PFSK-1 (cell line): ENCODE measurements at regions not wholly inside any gene's neighbourhood (a gene's known extent, or its start where the extent isn't known, plus 50 kb on each side); places are given as distances from the start of the nearest gene placed in this dataset.

Source experiments
- POLR2AphosphoS5 ChIP-seq: IDR thresholded peaks from 2 replicates; pipeline ENCODE4 v1.6.1; 2012; ENCODE audit warnings: low read depth, mild to moderate bottlenecking, control low read depth, low read length, moderate library complexity
- SIN3A ChIP-seq: IDR thresholded peaks from 2 replicates; pipeline ENCODE4 v1.6.1; 2012; ENCODE audit warnings: mild to moderate bottlenecking, low read length, moderate library complexity, borderline replicate concordance; ENCODE audit not compliant: insufficient read depth
- TAF1 ChIP-seq: IDR thresholded peaks from 2 replicates; pipeline ENCODE4 v1.6.1; 2012; ENCODE audit warnings: low read length, control low read depth, borderline replicate concordance; ENCODE audit not compliant: insufficient read depth
- TF ChIP-seq, protein P1 (sequence below), 2 experiments: IDR thresholded peaks; 2 replicates each; pipeline versions ENCODE4 v1.6.1 to v1.8.0; 2011 to 2012; ENCODE audit warnings: low read depth in 2 of 2, low read length in 2 of 2, control low read depth in 1 of 2, inconsistent platforms in 1 of 2, mild to moderate bottlenecking in 1 of 2, moderate library complexity in 1 of 2; ENCODE audit not compliant: insufficient read depth in 1 of 2

DNA sequence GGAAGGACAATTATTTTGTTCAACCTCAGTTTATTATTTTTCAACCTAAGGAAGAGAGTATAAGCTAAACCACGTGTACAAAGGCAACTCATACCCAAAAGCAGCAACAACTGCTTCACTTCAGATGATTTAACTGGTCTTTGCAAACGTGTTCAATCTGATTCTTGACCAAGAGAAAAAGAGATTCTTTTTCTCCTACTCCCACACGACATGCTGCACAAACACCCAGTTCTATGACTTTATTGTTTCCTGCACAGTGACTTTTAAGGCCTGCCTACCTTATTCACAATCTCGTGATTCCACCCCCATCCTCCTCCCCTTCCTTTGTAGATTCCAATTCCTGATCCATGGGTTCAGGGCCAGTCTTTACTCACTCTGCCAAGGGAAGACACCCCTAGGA, 1394.8 kb upstream of the ZEB2 start:
- TF ChIP-seq POLR2AphosphoS5, result no peak
- no peak for TF ChIP-seq TAF1
- TF ChIP-seq, protein P1, sequence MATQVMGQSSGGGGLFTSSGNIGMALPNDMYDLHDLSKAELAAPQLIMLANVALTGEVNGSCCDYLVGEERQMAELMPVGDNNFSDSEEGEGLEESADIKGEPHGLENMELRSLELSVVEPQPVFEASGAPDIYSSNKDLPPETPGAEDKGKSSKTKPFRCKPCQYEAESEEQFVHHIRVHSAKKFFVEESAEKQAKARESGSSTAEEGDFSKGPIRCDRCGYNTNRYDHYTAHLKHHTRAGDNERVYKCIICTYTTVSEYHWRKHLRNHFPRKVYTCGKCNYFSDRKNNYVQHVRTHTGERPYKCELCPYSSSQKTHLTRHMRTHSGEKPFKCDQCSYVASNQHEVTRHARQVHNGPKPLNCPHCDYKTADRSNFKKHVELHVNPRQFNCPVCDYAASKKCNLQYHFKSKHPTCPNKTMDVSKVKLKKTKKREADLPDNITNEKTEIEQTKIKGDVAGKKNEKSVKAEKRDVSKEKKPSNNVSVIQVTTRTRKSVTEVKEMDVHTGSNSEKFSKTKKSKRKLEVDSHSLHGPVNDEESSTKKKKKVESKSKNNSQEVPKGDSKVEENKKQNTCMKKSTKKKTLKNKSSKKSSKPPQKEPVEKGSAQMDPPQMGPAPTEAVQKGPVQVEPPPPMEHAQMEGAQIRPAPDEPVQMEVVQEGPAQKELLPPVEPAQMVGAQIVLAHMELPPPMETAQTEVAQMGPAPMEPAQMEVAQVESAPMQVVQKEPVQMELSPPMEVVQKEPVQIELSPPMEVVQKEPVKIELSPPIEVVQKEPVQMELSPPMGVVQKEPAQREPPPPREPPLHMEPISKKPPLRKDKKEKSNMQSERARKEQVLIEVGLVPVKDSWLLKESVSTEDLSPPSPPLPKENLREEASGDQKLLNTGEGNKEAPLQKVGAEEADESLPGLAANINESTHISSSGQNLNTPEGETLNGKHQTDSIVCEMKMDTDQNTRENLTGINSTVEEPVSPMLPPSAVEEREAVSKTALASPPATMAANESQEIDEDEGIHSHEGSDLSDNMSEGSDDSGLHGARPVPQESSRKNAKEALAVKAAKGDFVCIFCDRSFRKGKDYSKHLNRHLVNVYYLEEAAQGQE (IDR thresholded peaks at IDR 0.05; ENCODE audit: insufficient read depth in 1 of 2, low read depth in 2 of 2, low read length in 2 of 2), result no peak
- no peak for TF ChIP-seq SIN3A
